C4-2B (cell line): ENCODE measurements at regions not wholly inside any gene's neighbourhood (a gene's known extent, or its start where the extent isn't known, plus 50 kb on each side); places are given as distances from the start of the nearest gene placed in this dataset.

ENCODE experiments used
- H3K27ac ChIP-seq: fragments of 450-650 bp; 2 replicates; pipeline ENCODE4 v1.5.1; 2017
- ZFX ChIP-seq: fragments of 450-650 bp; IDR thresholded peaks from 2 replicates; pipeline ENCODE4 v1.6.1; 2017
- TF ChIP-seq, protein P1 (sequence below): fragments of 450-650 bp; conservative IDR thresholded peaks from 2 replicates; pipeline ENCODE4 v1.5.1; 2017; ENCODE audit warnings: mild to moderate bottlenecking

DNA sequence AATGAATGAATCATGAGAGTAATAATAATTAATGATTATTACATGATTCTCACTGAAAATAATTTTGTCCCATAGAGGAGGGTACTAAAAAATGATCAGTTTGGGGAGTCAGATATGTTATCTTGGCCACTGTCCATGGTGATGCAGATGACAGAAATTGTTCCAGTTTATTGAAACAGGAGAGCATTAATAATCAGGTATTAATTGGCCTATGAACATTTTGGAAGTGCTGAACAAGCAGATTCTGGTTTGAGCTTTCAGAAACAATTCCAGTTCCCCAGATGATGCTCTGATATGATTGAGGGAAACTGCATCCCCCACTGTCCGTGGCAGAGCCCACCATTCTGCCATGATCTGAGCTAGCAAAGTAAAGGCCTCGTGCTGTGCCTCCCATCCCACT is 345.2 kb downstream of the ZSWIM6 start:
- TF ChIP-seq, protein P1, sequence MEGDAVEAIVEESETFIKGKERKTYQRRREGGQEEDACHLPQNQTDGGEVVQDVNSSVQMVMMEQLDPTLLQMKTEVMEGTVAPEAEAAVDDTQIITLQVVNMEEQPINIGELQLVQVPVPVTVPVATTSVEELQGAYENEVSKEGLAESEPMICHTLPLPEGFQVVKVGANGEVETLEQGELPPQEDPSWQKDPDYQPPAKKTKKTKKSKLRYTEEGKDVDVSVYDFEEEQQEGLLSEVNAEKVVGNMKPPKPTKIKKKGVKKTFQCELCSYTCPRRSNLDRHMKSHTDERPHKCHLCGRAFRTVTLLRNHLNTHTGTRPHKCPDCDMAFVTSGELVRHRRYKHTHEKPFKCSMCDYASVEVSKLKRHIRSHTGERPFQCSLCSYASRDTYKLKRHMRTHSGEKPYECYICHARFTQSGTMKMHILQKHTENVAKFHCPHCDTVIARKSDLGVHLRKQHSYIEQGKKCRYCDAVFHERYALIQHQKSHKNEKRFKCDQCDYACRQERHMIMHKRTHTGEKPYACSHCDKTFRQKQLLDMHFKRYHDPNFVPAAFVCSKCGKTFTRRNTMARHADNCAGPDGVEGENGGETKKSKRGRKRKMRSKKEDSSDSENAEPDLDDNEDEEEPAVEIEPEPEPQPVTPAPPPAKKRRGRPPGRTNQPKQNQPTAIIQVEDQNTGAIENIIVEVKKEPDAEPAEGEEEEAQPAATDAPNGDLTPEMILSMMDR, result no peak
- TF ChIP-seq ZFX, result no peak
- H3K27ac ChIP-seq, result no peak overlapping the region

DNA sequence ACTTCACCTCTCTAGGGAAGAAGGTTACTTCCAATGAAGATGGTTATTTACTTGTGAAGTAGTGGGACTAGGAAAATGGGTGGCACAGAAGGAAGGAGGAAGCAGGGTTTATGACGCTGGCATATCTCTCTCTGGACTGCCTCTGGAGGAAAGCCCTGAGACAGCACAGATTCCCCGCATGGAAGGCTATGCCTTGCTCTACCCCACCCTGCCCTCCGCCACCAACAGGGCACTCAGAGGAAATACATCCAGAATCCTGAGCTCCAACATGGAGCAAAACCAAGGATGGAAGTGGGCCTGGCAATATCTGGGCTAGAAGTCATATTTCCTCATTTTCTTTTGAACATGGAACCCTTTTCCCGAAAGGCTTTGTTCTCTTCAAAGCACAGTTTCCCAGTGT is 346.9 kb downstream of the ZSWIM6 start:
- no peak overlapping the region for H3K27ac ChIP-seq
- TF ChIP-seq ZFX, result no peak
- TF ChIP-seq, protein P1, result peak; percentile 33

DNA sequence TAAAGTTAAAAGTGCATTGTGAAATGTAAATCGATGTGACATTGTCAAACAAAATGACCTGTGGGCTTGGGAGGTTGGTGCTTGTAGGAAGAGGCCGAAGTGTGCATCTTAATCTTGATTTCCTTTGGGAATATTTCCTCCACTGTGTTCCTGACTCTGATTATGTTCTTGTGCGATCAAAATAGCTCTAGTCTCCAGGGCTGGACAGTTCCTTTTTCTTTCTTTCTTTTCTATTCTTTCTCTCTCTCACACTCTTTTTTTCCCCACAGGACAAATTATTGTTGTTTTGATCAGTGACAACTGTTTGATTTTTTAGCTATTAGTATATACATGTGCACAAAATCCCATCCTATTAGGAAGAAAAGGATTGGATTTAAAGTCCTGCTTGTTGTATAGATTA is 347.5 kb downstream of the ZSWIM6 start:
- TF ChIP-seq ZFX, result no peak
- TF ChIP-seq, protein P1, result no peak

DNA sequence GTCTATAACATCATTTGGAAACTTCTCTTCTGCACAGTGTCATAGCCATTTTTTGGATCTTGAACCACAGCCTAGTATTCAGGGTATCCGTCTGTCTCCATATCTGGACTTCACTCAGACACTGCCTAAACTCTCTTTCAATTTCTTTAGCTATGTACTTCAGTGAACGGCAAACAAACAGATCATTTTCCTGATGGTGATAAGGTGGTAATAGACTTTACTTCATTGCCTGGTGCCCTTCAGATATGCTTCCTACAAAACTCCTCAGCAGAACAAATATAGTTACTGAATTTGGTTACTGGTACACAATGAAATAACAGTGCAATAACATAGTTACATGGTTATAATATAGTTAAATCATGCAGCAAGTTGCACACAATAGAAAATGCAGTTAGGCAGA is 348.2 kb downstream of the ZSWIM6 start:
- no peak overlapping the region for H3K27ac ChIP-seq
- TF ChIP-seq, protein P1, result no peak
- no peak for TF ChIP-seq ZFX

More for the DNA sequence above, 347.5 kb downstream of the ZSWIM6 start:
- no peak overlapping the region for H3K27ac ChIP-seq

DNA sequence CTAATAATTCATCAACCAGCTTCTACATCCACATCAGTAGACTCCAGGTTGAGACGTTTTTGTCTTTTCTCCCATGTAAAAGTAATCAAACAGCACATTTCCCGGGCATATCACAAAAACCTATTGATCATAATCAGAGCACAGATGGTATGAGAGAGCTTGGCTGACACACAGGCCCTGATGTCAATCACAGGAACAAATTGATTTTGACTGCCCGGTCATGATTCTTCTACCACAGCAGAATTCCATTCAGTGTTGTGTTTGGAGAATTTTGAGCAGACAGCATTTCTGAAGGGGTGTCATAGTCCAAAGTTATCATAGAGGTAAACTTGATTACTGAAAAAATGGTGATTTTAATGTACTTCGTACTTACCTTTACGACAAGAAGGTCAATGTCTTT is 351.1 kb downstream of the ZSWIM6 start:
- TF ChIP-seq, protein P1, result no peak
- no peak for TF ChIP-seq ZFX
- no peak overlapping the region for H3K27ac ChIP-seq

DNA sequence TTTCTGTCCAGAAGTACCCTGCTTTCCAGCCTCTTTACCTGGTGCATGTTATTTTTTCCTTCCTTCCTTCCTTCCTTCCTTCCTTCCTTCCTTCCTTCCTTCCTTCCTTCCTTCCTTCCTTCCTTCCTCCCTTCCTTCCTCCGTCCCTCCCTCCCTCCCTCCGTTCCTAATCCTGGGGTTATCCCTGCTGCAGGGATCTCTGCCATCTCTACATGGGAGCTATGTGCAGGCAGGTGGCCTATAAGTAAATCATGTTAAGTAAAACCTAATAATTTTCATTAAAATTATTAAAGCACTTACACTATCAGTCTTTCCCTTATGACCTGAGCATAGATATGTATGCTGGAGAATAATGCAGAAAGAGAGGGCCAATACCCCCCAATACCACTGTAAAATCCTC is 351.9 kb downstream of the ZSWIM6 start:
- H3K27ac ChIP-seq, result no peak overlapping the region
- TF ChIP-seq, protein P1, result no peak
- TF ChIP-seq ZFX, result no peak

DNA sequence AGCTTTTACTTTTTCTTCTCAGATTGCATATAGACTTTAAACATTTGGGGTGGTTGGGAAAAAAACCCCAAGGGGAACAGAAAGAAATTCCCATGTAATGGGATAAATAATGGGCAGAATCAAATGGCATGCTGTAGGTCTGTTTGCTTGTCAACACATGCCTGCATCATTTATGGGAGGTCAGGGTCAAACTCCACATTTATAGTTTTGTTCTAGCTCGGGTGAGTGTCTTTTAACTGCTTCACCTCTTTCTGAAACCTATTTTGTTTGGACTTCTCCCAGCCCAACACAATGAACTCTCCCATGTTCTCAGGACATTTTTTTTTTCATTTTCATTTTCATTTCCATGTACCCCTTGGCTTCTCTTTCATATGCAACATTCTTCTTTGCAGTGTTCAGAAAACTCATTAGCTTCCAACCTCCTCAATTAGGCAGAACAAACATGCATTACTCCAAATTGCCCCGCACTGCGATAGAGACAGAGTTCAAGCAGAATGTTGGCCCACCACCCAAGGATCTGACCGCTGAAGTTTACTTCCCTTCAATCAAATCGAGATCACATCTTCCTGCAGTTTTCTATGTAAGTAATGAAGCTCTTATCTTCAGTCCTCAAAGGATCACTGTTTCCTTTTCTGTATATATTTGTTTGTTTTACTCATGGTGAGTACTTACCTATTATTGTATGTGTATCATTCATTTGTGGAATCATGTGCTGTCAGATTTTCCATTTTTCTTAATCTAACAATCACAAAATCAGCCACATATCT is 354.6 kb downstream of the ZSWIM6 start:
- no peak for TF ChIP-seq ZFX
- TF ChIP-seq, protein P1, result no peak
- H3K27ac ChIP-seq, result no peak overlapping the region
